NB4 (cell line): ENCODE measurements at regions not wholly inside any gene's neighbourhood (a gene's known extent, or its start where the extent isn't known, plus 50 kb on each side); places are given as distances from the start of the nearest gene placed in this dataset.
A peak's percentile ranks its signal among the peaks of the same experiment; 100 is the strongest.

Experiments
- DNase-seq: peaks from one replicate; pipeline ENCODE4 v3.0.0; 2010; ENCODE audit warnings: low read depth
- H3K4me3 ChIP-seq: one replicate; pipeline ENCODE4 v1.5.1; 2011; ENCODE audit warnings: mild to moderate bottlenecking, low read depth, low read length, moderate library complexity
- CTCF ChIP-seq: IDR thresholded peaks from one replicate; pipeline ENCODE4 v1.5.1; 2012; ENCODE audit warnings: low read depth, low read length
- MAX ChIP-seq: IDR thresholded peaks from 2 replicates; pipeline ENCODE4 v1.6.1; 2011; ENCODE audit warnings: low read depth, low read length
- MYC ChIP-seq: IDR thresholded peaks from 2 replicates; pipeline ENCODE4 v1.6.1; 2011; ENCODE audit warnings: low read depth, low read length
- POLR2A ChIP-seq: IDR thresholded peaks from 2 replicates; pipeline ENCODE4 v1.6.1; 2011; ENCODE audit warnings: mild to moderate bottlenecking; ENCODE audit not compliant: insufficient read length; ENCODE audit errors: extremely low read depth

- TF ChIP-seq MYC: no peak
- no peak for TF ChIP-seq CTCF
- no peak for TF ChIP-seq POLR2A
- no peak for TF ChIP-seq MAX
- H3K4me3 ChIP-seq: no peak overlapping the region
- no peak for DNase-seq
These were observed 680.8 kb upstream of the FAM241A start for GRCh38 chr4:111464251-111465045.

- no peak for DNase-seq
- no peak overlapping the region for H3K4me3 ChIP-seq
- TF ChIP-seq CTCF (no peak), MYC (no peak)
These were observed 678.2 kb upstream of the FAM241A start for GRCh38 chr4:111466811-111467604.

- TF ChIP-seq MYC (no peak), POLR2A (no peak), CTCF (peak; percentile 20), MAX (no peak)
- peak; percentile 6 for DNase-seq
These were observed 670.3 kb upstream of the FAM241A start for GRCh38 chr4:111475001-111475400.

GRCh38 chr4:111475666-111476065 lies 669.6 kb upstream of the FAM241A start:
- H3K4me3 ChIP-seq: no peak overlapping the region
- no peak for DNase-seq
- no peak for TF ChIP-seq CTCF

More at GRCh38 chr4:111475001-111475400, 670.3 kb upstream of the FAM241A start:
- no peak overlapping the region for H3K4me3 ChIP-seq

GRCh38 chr4:111480510-111480909 lies 664.7 kb upstream of the FAM241A start:
- TF ChIP-seq MYC (no peak), POLR2A (no peak), CTCF (no peak), MAX (no peak)
- DNase-seq: no peak
- no peak overlapping the region for H3K4me3 ChIP-seq
